SK-N-SH (cell line): ENCODE measurements at regions not wholly inside any gene's neighbourhood (a gene's known extent, or its start where the extent isn't known, plus 50 kb on each side); places are given as distances from the start of the nearest gene placed in this dataset.

Experiments
- CHD2 ChIP-seq: fragments of 150-350 bp; IDR thresholded peaks from 2 replicates; pipeline ENCODE4 v1.6.1; 2018; ENCODE audit warnings: low read length; ENCODE audit not compliant: partially characterized antibody
- CTCF ChIP-seq: fragments of 200-600 bp; sonication (generic); IDR thresholded peaks from 2 replicates; pipeline ENCODE4 v1.6.1; 2017; ENCODE audit warnings: antibody characterized with exemption, mild to moderate bottlenecking, moderate library complexity
- ELF1 ChIP-seq: IDR thresholded peaks from 2 replicates; pipeline ENCODE4 v1.4.0; 2012
- EZH2phosphoT487 ChIP-seq: fragments of 200-600 bp; sonication (generic); IDR thresholded peaks from 2 replicates; pipeline ENCODE4 v1.6.1; 2017; ENCODE audit warnings: low read depth, mixed run types, mild to moderate bottlenecking, antibody characterized with exemption, moderate library complexity, borderline replicate concordance
- FOSL2 ChIP-seq: IDR thresholded peaks from 2 replicates; pipeline ENCODE4 v1.4.0; 2012; ENCODE audit warnings: low read depth, mild to moderate bottlenecking, moderate library complexity, borderline replicate concordance
- FOXJ3 ChIP-seq: sonication (generic); formaldehyde crosslinking; IDR thresholded peaks from 2 replicates; pipeline ENCODE4 v1.5.1; 2020; ENCODE audit warnings: mild to moderate bottlenecking, missing genetic modification reagents
- IRF3 ChIP-seq: fragments of 150-350 bp; IDR thresholded peaks from 2 replicates; pipeline ENCODE4 v1.6.1; 2016; ENCODE audit warnings: mild to moderate bottlenecking, low read depth, low read length
- MXI1 ChIP-seq: IDR thresholded peaks from 2 replicates; pipeline ENCODE4 v1.6.1; 2012; ENCODE audit warnings: mild to moderate bottlenecking, low read depth, low read length, improper control_type of control experiment
- POLR2AphosphoS5 ChIP-seq: IDR thresholded peaks from 2 replicates; pipeline ENCODE4 v1.6.1; 2012; ENCODE audit warnings: low read depth, low read length
- RAD21 ChIP-seq: IDR thresholded peaks from 2 replicates; pipeline ENCODE4 v1.6.1; 2012; ENCODE audit warnings: mild to moderate bottlenecking, low read length
- RCOR1 ChIP-seq: fragments of 150-350 bp; IDR thresholded peaks from 2 replicates; pipeline ENCODE4 v1.6.1; 2017; ENCODE audit warnings: antibody characterized with exemption, low read length
- RFX5 ChIP-seq: IDR thresholded peaks from 2 replicates; pipeline ENCODE4 v1.6.1; 2012; ENCODE audit warnings: mild to moderate bottlenecking, improper control_type of control experiment, low read length
- SIN3A ChIP-seq: IDR thresholded peaks from 2 replicates; pipeline ENCODE4 v1.6.1; 2012; ENCODE audit warnings: low read depth, mild to moderate bottlenecking, low read length, moderate library complexity, borderline replicate concordance

- TF ChIP-seq CTCF (no peak), ELF1 (no peak), RAD21 (no peak), SIN3A (no peak), RCOR1 (no peak), FOXJ3 (CRISPR knock-in tag) (no peak), POLR2AphosphoS5 (no peak), RFX5 (no peak), IRF3 (no peak), EZH2phosphoT487 (no peak), FOSL2 (no peak), MXI1 (no peak), CHD2 (no peak)
These were observed 336.5 kb downstream of the RRAGC start for GRCh38 chr1:38522915-38523567.
